Fibroblast of the aortic adventitia (primary cell): ENCODE measurements at regions not wholly inside any gene's neighbourhood (a gene's known extent, or its start where the extent isn't known, plus 50 kb on each side); places are given as distances from the start of the nearest gene placed in this dataset.
A peak's percentile ranks its signal among the peaks of the same experiment; 100 is the strongest.
"Not testable (repeated sequence)": the region's sequence is repeated elsewhere in the genome, so short reads cannot be mapped to it uniquely, and the experiment has no call there.

ENCODE experiments used
- DNase-seq: peaks from one replicate; pipeline ENCODE4 v3.0.0-alpha.2; 2010; ENCODE audit warnings: low read depth
- H3K4me3 ChIP-seq: 2 replicates; pipeline ENCODE4 v1.5.1; 2011; ENCODE audit warnings: low read depth, mild to moderate bottlenecking, control low read depth, low read length, moderate library complexity
- TF ChIP-seq, protein P1 (sequence below): IDR thresholded peaks from 2 replicates; pipeline ENCODE4 v1.5.1; 2011; ENCODE audit warnings: mild to moderate bottlenecking, low read length, control low read depth, inconsistent platforms; ENCODE audit not compliant: insufficient read depth

DNA sequence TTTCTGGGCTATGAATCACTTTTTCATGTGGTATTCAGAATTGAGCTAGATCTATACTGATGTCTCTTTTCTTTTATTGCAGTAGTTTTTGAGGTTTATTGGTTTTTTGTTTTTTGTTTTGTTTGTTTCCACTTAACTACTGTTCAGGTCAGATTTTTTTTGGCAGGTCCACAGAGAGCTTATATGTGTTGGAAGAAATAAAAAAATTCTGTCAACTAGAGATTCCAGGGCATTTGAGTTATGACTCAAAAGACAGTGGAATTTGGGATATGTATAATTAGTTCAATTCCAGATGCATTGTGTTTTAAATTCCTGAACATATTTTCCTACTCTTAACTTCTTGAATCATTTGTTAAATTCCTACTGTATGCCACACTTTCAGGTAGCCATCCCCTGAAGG lies 727.2 kb downstream of the SI start:
- TF ChIP-seq, protein P1, sequence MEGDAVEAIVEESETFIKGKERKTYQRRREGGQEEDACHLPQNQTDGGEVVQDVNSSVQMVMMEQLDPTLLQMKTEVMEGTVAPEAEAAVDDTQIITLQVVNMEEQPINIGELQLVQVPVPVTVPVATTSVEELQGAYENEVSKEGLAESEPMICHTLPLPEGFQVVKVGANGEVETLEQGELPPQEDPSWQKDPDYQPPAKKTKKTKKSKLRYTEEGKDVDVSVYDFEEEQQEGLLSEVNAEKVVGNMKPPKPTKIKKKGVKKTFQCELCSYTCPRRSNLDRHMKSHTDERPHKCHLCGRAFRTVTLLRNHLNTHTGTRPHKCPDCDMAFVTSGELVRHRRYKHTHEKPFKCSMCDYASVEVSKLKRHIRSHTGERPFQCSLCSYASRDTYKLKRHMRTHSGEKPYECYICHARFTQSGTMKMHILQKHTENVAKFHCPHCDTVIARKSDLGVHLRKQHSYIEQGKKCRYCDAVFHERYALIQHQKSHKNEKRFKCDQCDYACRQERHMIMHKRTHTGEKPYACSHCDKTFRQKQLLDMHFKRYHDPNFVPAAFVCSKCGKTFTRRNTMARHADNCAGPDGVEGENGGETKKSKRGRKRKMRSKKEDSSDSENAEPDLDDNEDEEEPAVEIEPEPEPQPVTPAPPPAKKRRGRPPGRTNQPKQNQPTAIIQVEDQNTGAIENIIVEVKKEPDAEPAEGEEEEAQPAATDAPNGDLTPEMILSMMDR: no peak
- no peak for DNase-seq
- no peak overlapping the region for H3K4me3 ChIP-seq

DNA sequence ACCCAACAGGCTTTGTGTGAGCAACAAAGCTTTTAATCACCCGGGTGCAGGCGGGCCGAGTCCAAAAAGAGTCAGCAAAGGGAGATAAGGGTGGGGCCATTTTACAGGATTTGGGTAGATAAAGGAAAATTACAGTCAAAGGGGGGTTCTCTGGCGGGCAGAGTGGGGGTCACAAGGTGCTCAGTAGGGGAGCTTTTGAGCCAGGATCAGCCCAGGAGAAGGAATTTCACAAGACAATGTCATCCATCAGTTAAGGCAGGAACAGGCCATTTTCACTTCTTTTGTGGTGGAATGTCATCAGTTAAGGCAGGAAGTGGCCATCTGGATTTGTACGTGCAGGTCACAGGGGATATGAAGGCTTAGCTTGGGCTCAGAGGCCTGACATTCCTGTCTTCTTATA lies 736.1 kb downstream of the SI start:
- not testable (repeated sequence) for H3K4me3 ChIP-seq, DNase-seq

DNA sequence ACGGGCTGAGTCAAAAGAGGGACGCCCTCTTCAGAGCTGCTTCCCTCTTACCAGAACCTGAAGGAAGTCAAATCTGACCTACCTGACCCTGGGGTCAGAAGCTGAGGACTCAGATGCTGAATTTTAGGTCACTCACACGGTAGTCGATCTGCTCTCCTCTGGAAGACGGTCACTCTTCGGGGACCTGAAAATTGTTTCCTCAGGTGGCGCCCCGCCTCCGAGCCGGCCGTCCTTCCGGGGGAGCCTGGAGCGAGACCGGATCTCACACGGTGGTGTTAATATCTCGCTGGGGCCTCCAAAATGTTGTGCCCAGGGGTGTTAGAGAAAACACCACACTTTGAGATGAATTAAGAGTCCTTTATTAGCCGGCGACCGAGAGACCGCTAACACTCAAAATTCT lies 737.2 kb downstream of the SI start:
- no peak overlapping the region for H3K4me3 ChIP-seq
- TF ChIP-seq, protein P1: no peak
- DNase-seq: no peak

DNA sequence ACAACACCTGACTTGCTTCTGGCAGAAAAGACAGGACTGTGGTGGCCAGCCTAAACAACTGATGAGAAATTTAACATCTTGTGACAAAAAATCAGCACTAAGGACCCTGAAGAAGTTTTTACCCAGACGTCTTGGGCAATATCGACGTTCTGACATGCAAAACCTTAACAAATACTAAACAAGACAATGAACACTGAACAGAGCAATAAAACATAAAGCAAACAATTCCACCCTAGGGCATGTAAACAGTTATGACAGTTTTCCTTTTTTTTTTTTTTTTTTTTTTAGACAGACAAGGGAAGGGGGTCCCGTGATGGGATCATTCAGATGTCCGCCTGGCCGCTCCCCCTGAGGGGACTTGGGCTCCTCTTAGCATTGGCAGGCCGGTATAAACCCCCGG lies 738.0 kb downstream of the SI start:
- DNase-seq: no peak
- H3K4me3 ChIP-seq: no peak overlapping the region
- TF ChIP-seq, protein P1: no peak

DNA sequence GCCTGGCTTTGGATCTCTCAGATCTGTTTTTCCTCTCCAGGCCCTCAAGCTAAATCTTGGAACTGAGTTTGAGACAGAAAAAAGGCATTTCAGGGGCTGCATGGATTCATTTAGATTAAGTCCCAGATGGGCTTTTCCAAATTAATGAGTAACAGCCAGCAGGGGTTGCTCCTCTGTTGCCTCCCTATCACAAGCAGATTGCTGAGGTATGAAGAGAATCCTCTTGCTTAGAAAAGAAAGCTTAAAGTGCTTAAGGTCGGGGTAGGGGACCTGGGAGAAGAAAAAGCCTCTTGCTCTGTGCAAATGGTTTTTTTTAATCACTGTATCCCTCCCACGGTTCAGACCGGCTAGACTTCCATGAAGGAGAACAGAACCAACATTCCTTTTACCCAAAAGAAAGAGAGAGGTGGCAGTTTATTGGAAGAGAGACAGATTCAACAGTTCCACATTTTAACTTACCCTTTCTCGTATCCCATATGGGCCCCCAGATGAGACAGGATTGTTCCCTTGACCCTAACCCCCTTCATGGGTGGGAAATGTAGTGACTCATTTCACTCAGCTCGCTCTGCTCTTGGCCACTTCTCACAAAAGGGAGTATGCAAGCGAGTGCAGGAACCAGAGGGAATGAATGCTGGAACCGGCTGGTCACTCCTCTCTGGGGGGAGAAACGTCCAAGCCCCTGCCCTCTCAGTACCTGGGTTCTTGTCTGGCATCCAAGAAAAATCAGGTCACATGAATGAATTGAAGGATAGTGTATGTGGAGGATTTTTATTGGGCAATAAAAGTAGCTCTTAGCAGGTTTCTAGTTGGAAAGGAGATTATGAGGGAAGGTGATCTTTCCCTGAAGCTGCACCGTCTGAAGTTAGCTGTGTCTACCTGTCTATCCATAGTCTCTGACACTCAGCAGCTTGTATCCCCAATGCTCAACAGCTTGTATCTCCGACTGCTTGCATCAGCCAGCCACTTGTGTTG lies 745.2 kb downstream of the SI start:
- H3K4me3 ChIP-seq: no peak overlapping the region
- TF ChIP-seq, protein P1: no peak
- peak; percentile 12 for DNase-seq

DNA sequence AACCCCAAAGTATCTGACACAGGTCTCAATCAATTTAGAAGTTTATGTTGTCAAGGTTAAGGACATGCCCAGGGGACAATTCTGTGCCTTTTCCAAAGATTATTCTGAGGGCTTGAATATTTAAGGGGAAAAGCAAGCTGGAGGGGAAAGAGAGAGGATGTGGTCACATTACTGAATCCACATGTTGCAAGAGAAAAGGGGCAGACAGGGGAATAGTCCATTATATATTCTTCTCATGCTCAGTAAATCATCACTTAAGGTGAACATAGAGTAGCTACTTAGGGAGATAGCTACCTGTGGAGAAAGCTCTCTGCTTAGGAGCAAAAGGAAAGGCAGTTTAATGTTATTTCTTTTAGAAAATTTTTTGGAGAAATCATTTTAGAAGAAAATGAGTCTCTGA lies 751.6 kb downstream of the SI start:
- DNase-seq: no peak
- H3K4me3 ChIP-seq: no peak overlapping the region
- TF ChIP-seq, protein P1: no peak

DNA sequence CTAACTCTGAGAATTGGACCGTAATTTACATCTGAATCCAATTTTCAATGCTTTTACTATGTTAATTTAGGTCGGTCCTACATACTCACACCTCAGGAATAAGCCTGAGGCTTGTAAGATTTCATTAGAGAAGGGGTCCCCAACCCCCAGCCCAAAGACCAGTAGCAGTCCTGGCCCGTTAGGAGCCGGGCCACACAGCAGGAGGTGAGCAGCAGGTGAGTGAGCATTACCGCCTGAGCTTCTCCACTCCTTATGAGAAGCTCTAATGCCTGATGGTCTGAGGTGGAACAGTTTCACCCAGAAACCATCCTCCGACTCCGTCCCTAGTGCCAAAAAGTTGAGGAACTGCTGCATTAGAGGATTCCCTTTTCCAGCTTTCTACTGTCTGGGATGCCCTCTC lies 757.3 kb downstream of the SI start:
- no peak overlapping the region for H3K4me3 ChIP-seq
- DNase-seq: no peak
- TF ChIP-seq, protein P1: no peak
